ENCODE measurements at regions not wholly inside any gene's neighbourhood (a gene's known extent, or its start where the extent isn't known, plus 50 kb on each side); places are given as distances from the start of the nearest gene placed in this dataset.
"Not testable (repeated sequence)": the region's sequence is repeated elsewhere in the genome, so short reads cannot be mapped to it uniquely, and the experiment has no call there.

DNA sequence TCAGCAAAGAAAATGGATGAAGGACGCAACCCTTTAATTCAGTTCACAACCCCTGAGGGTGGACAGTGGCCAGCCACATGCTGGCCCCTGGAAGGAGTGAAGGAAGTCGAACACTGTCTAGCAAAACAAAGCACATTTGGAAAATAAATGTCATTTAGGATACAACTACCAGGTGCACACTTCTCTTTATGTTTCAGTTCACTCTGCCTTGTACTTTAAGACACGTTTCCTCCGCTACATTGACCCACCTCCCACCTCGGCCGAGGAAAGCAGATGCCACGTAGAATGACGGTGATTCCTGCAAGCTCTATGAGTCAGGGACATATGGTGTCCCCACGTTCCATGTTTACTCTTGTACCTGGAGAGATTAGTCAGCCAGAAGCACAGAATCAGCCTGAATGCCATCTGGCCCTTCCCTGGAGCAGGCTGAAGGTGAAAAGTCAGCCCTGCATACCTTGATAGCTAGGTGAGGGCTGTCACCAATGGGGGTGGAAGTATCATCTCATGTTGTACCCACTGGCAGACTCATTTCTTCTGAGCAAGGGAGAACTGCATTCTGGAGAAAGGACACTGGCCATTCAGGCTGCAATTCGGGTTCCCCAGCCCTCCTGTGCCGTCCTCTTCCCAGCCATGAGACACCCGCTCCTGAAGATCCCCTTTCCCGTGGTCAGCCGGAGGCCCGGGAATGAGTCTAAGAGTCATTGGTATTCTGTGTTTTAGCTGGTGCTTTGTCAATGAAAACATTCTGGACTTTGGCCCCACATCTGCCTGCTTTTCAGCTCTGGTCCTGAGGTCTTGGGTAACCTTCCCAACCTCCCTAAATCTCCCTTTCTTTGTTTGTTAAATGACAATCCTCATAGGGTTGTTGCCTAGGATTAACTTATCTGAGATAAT, 60.6 kb downstream of the FOXA2 start:
- H3K4me1 ChIP-seq, result no peaks in the 10 kb centered on the region
- intact Hi-C loops (cut with DNase I), result no loop called here
- TF ChIP-seq POLR2AphosphoS5 (IDR thresholded peaks at IDR 0.05; ENCODE audit: insufficient read depth in 1 of 2, low read depth in 1 of 2) (no peak), POLR2A (IDR thresholded peaks at IDR 0.05) (no peak)
- TF ChIP-seq, protein P1, sequence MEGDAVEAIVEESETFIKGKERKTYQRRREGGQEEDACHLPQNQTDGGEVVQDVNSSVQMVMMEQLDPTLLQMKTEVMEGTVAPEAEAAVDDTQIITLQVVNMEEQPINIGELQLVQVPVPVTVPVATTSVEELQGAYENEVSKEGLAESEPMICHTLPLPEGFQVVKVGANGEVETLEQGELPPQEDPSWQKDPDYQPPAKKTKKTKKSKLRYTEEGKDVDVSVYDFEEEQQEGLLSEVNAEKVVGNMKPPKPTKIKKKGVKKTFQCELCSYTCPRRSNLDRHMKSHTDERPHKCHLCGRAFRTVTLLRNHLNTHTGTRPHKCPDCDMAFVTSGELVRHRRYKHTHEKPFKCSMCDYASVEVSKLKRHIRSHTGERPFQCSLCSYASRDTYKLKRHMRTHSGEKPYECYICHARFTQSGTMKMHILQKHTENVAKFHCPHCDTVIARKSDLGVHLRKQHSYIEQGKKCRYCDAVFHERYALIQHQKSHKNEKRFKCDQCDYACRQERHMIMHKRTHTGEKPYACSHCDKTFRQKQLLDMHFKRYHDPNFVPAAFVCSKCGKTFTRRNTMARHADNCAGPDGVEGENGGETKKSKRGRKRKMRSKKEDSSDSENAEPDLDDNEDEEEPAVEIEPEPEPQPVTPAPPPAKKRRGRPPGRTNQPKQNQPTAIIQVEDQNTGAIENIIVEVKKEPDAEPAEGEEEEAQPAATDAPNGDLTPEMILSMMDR (IDR thresholded peaks at IDR 0.05), result no peak
- no peaks in the 10 kb centered on the region for H3K9me3 ChIP-seq
- no peak overlapping the region for H3K27ac ChIP-seq
- no peaks in the 10 kb centered on the region for H3K36me3 ChIP-seq
- DNase-seq (ENCODE audit: extremely low spot score in 2 of 2), result peak; percentile 65 to 74
- H3K4me3 ChIP-seq, result no peak overlapping the region
- no peaks in the 10 kb centered on the region for H3K27me3 ChIP-seq

DNA sequence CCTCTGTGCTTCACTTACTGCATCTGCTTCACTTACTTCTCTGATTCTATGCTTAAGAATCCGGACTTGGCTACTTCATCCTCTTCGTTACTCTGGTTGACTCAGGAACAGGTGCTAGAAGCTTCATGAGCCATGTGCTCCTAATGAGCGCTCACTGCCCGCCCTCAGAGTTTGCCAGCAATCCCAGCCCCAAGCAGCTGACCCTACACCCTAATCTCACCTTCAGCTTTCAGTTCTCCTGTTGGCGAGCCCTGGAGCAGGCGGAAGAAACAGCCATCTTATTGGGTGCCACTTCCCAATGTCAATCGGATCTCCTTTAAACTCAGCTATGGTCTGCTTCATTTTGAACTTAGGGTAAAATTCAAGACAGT, 61.3 kb downstream of the FOXA2 start:
- no peak for TF ChIP-seq POLR2A (IDR thresholded peaks at IDR 0.05)
- TF ChIP-seq POLR2AphosphoS5 (IDR thresholded peaks at IDR 0.05; ENCODE audit: insufficient read depth in 1 of 2, low read depth in 1 of 2), result no peak
- TF ChIP-seq, protein P1 (IDR thresholded peaks at IDR 0.05), result no peak
- Histone ChIP-seq H3K4me3 (no peak overlapping the region), H3K27ac (no peak overlapping the region), H3K4me1 (no peaks in the 10 kb centered on the region), H3K9me3 (no peaks in the 10 kb centered on the region), H3K36me3 (no peaks in the 10 kb centered on the region), H3K27me3 (no peaks in the 10 kb centered on the region)
- intact Hi-C loops (cut with DNase I), result no loop called here
- DNase-seq (ENCODE audit: extremely low spot score in 2 of 2), result no peak

DNA sequence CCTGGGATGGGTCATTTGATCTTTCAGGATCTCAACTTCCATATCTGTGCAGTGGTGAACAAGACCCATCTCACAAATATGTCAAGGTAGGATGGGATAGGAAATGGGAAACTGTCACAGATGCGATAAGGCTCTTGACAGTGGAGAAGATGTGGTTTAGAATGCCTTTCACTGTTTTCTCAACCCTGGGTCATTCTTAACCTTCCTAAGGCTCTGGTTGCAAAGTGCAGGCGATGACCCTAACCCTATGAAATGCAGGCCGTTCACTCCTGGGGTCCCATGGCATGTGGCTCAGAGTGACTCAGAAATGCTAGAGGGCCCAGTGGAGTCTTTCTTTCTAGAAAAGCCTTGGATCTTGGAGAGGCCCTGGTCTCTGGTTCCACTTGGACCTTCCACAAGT, 61.7 kb downstream of the FOXA2 start:
- Histone ChIP-seq H3K36me3 (no peaks in the 10 kb centered on the region), H3K27ac (no peak overlapping the region), H3K27me3 (no peaks in the 10 kb centered on the region), H3K9me3 (no peaks in the 10 kb centered on the region), H3K4me1 (no peaks in the 10 kb centered on the region), H3K4me3 (no peak overlapping the region)
- TF ChIP-seq POLR2AphosphoS5 (IDR thresholded peaks at IDR 0.05; ENCODE audit: insufficient read depth in 1 of 2, low read depth in 1 of 2) (no peak), POLR2A (IDR thresholded peaks at IDR 0.05) (no peak)
- TF ChIP-seq, protein P1 (IDR thresholded peaks at IDR 0.05), result no peak
- DNase-seq (ENCODE audit: extremely low spot score in 2 of 2), result peak in 1 of 2 donors; percentile 64
- intact Hi-C loops (cut with DNase I), result no loop called here

DNA sequence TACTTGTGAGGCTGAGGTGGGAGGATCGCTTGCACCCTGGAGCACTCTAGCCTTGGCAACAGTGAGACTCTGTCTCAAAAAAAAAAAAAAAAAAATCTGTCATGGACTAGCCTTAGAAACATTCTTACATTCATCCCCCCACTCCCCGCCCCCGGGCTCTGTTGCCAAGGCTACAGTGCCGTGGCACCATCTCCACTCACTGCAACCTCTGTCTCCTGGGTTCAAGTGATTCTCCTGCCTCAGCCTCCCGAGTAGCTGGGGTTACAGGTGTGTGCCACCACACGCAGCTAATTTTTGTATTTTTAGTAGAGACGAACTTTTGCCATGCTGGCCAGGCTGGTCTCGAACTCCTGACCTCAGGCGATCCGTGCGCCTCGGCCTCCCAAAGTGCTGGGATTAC, 62.4 kb downstream of the FOXA2 start:
- intact Hi-C loops (cut with DNase I); H3K4me1 ChIP-seq: not testable (repeated sequence)
- DNase-seq (ENCODE audit: extremely low spot score in 2 of 2), result peak in 1 of 2 donors; percentile 25

DNA sequence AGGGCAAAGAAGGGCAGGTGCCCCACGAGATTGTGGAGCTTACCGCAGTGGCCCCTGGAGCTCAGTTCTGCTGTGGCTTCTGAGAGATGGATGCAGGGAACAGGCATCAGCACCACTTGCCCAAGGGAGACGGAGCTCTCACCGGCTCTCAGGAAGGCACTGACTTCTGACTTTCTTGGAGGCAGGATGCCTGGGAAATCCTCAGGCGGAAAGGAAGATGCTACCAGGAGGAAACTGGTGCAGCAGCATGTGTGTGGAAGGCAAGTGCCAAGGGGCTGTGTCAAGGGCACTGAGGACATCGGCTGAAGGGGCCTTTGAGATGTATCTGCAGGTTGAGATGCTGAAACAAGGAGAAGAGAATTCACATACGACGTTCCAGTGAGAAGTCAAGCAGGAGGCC, 64.0 kb downstream of the FOXA2 start:
- peak in 1 of 2 donors; percentile 79 for DNase-seq (ENCODE audit: extremely low spot score in 2 of 2)
- no peak overlapping the region for H3K27ac ChIP-seq
- no peaks in the 10 kb centered on the region for H3K9me3 ChIP-seq
- TF ChIP-seq POLR2A (IDR thresholded peaks at IDR 0.05), result no peak
- TF ChIP-seq POLR2AphosphoS5 (IDR thresholded peaks at IDR 0.05; ENCODE audit: insufficient read depth in 1 of 2, low read depth in 1 of 2), result no peak
- TF ChIP-seq, protein P1 (IDR thresholded peaks at IDR 0.05), result no peak
- H3K27me3 ChIP-seq, result no peaks in the 10 kb centered on the region
- no peak overlapping the region for H3K4me3 ChIP-seq
- intact Hi-C loops (cut with DNase I), result no loop called here
- no peaks in the 10 kb centered on the region for H3K4me1 ChIP-seq
- H3K36me3 ChIP-seq, result no peaks in the 10 kb centered on the region

More for the DNA sequence above, 62.4 kb downstream of the FOXA2 start:
- not testable (repeated sequence) for H3K9me3 ChIP-seq, H3K27ac ChIP-seq, H3K36me3 ChIP-seq, H3K4me3 ChIP-seq, H3K27me3 ChIP-seq

Measured in vagina (tissue), 2 donors.